NCI-H2029 treated with DMSO at 0.1 percent for 48 hours (cell line): ENCODE measurements at regions not wholly inside any gene's neighbourhood (a gene's known extent, or its start where the extent isn't known, plus 50 kb on each side); places are given as distances from the start of the nearest gene placed in this dataset.

ENCODE experiments used
- DNase-seq: peaks from one replicate; lab custom pipeline; 2025; lab: John Stamatoyannopoulos, UW

GRCh38 chr11:92764128-92764527 is 205.3 kb upstream of the MTNR1B start:
- no peak for DNase-seq

- DNase-seq: no peak
Observed at GRCh38 chr11:92765082-92765840, 204.2 kb upstream of the MTNR1B start.

- DNase-seq: no peak
Observed at GRCh38 chr11:92765965-92766371, 203.5 kb upstream of the MTNR1B start.

- DNase-seq: no peak
Observed at GRCh38 chr11:92766698-92767097, 202.8 kb upstream of the MTNR1B start.

- DNase-seq: no peak
Observed at GRCh38 chr11:92767416-92767815, 202.0 kb upstream of the MTNR1B start.

- no peak for DNase-seq
Observed at GRCh38 chr11:92768121-92768840, 201.2 kb upstream of the MTNR1B start.

- no peak for DNase-seq
Observed at GRCh38 chr11:92769112-92769511, 200.3 kb upstream of the MTNR1B start.

- no peak for DNase-seq
Observed at GRCh38 chr11:92770419-92770818, 199.0 kb upstream of the MTNR1B start.

GRCh38 chr11:92770981-92771380 is 198.5 kb upstream of the MTNR1B start:
- no peak for DNase-seq

GRCh38 chr11:92771701-92772100 is 197.8 kb upstream of the MTNR1B start:
- DNase-seq: no peak

GRCh38 chr11:92775003-92775676 is 194.3 kb upstream of the MTNR1B start:
- DNase-seq: no peak

- DNase-seq: no peak
Observed at GRCh38 chr11:92776676-92777075, 192.8 kb upstream of the MTNR1B start.

- DNase-seq: no peak
Observed at GRCh38 chr11:92779746-92780145, 189.7 kb upstream of the MTNR1B start.

- DNase-seq: no peak
Observed at GRCh38 chr11:92781151-92781550, 188.3 kb upstream of the MTNR1B start.

- DNase-seq: no peak
Observed at GRCh38 chr11:92782806-92783205, 186.6 kb upstream of the MTNR1B start.

- no peak for DNase-seq
Observed at GRCh38 chr11:92784331-92784730, 185.1 kb upstream of the MTNR1B start.

GRCh38 chr11:92787638-92788037 is 181.8 kb upstream of the MTNR1B start:
- DNase-seq: no peak

GRCh38 chr11:92789761-92790160 is 179.7 kb upstream of the MTNR1B start:
- DNase-seq: no peak

GRCh38 chr11:92790366-92790765 is 179.1 kb upstream of the MTNR1B start:
- DNase-seq: no peak

GRCh38 chr11:92790926-92791616 is 178.4 kb upstream of the MTNR1B start:
- DNase-seq: no peak

GRCh38 chr11:92791886-92792285 is 177.6 kb upstream of the MTNR1B start:
- no peak for DNase-seq

GRCh38 chr11:92793189-92793588 is 176.3 kb upstream of the MTNR1B start:
- no peak for DNase-seq
